ENCODE measurements at regions not wholly inside any gene's neighbourhood (a gene's known extent, or its start where the extent isn't known, plus 50 kb on each side); places are given as distances from the start of the nearest gene placed in this dataset.
A peak's percentile ranks its signal among the peaks of the same experiment; 100 is the strongest.

GRCh38 chr2:12120281-12121150, 374.1 kb downstream of the LPIN1 start:
- ChIA-PET CTCF (no interaction called here), POLR2A (interaction anchor here (0.6 to 0.8 kb wide), 4 partner anchors 17 to 520 kb away, joined by 3 to 5 read pairs (median 4); no protein-coding TSS in a partner anchor)
- intact Hi-C loops (cut with micrococcal nuclease), result no loop called here
- no peak for DNase-seq
- Mint-ChIP-seq H3K4me1 (peaks cover 28% of the 10 kb centered on the region), H3K36me3 (ENCODE audit: low read depth) (no peaks in the 10 kb centered on the region), H3K27ac (no peak overlapping the region), H3K27me3 (no peaks in the 10 kb centered on the region), H3K4me3 (no peak overlapping the region), H3K9me3 (no peaks in the 10 kb centered on the region)
- ATAC-seq (ENCODE audit: low read depth), result peak; percentile 74
- TF ChIP-seq, protein P1, sequence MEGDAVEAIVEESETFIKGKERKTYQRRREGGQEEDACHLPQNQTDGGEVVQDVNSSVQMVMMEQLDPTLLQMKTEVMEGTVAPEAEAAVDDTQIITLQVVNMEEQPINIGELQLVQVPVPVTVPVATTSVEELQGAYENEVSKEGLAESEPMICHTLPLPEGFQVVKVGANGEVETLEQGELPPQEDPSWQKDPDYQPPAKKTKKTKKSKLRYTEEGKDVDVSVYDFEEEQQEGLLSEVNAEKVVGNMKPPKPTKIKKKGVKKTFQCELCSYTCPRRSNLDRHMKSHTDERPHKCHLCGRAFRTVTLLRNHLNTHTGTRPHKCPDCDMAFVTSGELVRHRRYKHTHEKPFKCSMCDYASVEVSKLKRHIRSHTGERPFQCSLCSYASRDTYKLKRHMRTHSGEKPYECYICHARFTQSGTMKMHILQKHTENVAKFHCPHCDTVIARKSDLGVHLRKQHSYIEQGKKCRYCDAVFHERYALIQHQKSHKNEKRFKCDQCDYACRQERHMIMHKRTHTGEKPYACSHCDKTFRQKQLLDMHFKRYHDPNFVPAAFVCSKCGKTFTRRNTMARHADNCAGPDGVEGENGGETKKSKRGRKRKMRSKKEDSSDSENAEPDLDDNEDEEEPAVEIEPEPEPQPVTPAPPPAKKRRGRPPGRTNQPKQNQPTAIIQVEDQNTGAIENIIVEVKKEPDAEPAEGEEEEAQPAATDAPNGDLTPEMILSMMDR (IDR thresholded peaks at IDR 0.05), result no peak

- Mint-ChIP-seq H3K27ac (no peak overlapping the region), H3K4me1 (no peaks in the 10 kb centered on the region), H3K27me3 (no peaks in the 10 kb centered on the region), H3K36me3 (ENCODE audit: low read depth) (no peaks in the 10 kb centered on the region), H3K9me3 (no peaks in the 10 kb centered on the region), H3K4me3 (no peak overlapping the region)
- intact Hi-C loops (cut with micrococcal nuclease), result no loop called here
- ChIA-PET POLR2A (no interaction called here), CTCF (no interaction called here)
- TF ChIP-seq, protein P1 (IDR thresholded peaks at IDR 0.05), result no peak
- no peak for ATAC-seq (ENCODE audit: low read depth)
- no peak for DNase-seq
Observed at GRCh38 chr2:12124790-12125189, 378.4 kb downstream of the LPIN1 start.

- intact Hi-C loops (cut with micrococcal nuclease), result no loop called here
- Mint-ChIP-seq H3K9me3 (no peaks in the 10 kb centered on the region), H3K4me3 (no peak overlapping the region), H3K36me3 (ENCODE audit: low read depth) (no peaks in the 10 kb centered on the region), H3K4me1 (no peaks in the 10 kb centered on the region), H3K27me3 (no peaks in the 10 kb centered on the region), H3K27ac (no peak overlapping the region)
- ChIA-PET CTCF (interaction anchor here (0.6 to 0.9 kb wide), 2 partner anchors 429 to 804 kb away, joined by 3 read pairs; no protein-coding TSS in a partner anchor), POLR2A (no interaction called here)
- TF ChIP-seq, protein P1 (IDR thresholded peaks at IDR 0.05), result no peak
- ATAC-seq (ENCODE audit: low read depth) (no peak), DNase-seq (no peak)
Observed at GRCh38 chr2:12126318-12126717, 379.9 kb downstream of the LPIN1 start.

GRCh38 chr2:12127638-12128037, 381.2 kb downstream of the LPIN1 start:
- TF ChIP-seq, protein P1 (IDR thresholded peaks at IDR 0.05), result no peak
- peak overlapping the region; percentile 72 for H3K27ac Mint-ChIP-seq
- ChIA-PET POLR2A (interaction anchor here (0.7 to 1.2 kb wide), 2 partner anchors 12 to 108 kb away, joined by 3 to 4 read pairs; no protein-coding TSS in a partner anchor), CTCF (interaction anchor here (0.7 kb wide), 1 partner anchor 194 kb away, joined by 5 read pairs; no protein-coding TSS in a partner anchor)
- ATAC-seq (ENCODE audit: low read depth) (peak; percentile 58), DNase-seq (no peak)
- no peaks in the 10 kb centered on the region for H3K36me3 Mint-ChIP-seq (ENCODE audit: low read depth)
- H3K4me3 Mint-ChIP-seq, result peak overlapping the region; percentile 56
- intact Hi-C loops (cut with micrococcal nuclease), result no loop called here
- H3K9me3 Mint-ChIP-seq, result no peaks in the 10 kb centered on the region
- H3K4me1 Mint-ChIP-seq, result no peaks in the 10 kb centered on the region
- no peaks in the 10 kb centered on the region for H3K27me3 Mint-ChIP-seq

DNA sequence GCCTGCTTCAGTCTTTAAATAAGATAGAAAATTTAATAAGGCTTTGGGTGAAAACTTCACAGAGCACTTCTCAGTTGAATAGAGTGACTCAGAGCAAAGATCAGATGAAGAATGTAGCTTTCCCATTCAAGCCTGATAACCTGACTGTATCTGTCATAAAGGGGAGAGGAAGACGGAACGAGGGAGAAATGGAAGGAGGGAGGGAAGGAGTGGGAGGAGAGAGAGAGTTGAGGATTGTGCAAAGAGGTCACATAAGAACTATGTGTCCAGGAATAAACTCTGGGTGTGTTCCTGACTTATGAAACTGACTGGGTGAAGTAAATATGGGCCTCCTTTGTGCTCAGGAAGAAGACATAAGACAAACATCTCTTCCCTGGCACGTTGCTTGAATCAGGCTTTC, 385.5 kb downstream of the LPIN1 start:
- ATAC-seq (ENCODE audit: low read depth), result no peak
- Mint-ChIP-seq H3K27ac (no peak overlapping the region), H3K9me3 (peaks cover under 1% of the 10 kb centered on the region), H3K4me3 (no peak overlapping the region), H3K27me3 (no peaks in the 10 kb centered on the region), H3K4me1 (no peaks in the 10 kb centered on the region), H3K36me3 (ENCODE audit: low read depth) (no peaks in the 10 kb centered on the region)
- ChIA-PET POLR2A (no interaction called here), CTCF (no interaction called here)
- intact Hi-C loops (cut with micrococcal nuclease), result no loop called here
- no peak for DNase-seq
- TF ChIP-seq, protein P1 (IDR thresholded peaks at IDR 0.05), result no peak
